ENCODE measurements at regions not wholly inside any gene's neighbourhood (a gene's known extent, or its start where the extent isn't known, plus 50 kb on each side); places are given as distances from the start of the nearest gene placed in this dataset.

DNA sequence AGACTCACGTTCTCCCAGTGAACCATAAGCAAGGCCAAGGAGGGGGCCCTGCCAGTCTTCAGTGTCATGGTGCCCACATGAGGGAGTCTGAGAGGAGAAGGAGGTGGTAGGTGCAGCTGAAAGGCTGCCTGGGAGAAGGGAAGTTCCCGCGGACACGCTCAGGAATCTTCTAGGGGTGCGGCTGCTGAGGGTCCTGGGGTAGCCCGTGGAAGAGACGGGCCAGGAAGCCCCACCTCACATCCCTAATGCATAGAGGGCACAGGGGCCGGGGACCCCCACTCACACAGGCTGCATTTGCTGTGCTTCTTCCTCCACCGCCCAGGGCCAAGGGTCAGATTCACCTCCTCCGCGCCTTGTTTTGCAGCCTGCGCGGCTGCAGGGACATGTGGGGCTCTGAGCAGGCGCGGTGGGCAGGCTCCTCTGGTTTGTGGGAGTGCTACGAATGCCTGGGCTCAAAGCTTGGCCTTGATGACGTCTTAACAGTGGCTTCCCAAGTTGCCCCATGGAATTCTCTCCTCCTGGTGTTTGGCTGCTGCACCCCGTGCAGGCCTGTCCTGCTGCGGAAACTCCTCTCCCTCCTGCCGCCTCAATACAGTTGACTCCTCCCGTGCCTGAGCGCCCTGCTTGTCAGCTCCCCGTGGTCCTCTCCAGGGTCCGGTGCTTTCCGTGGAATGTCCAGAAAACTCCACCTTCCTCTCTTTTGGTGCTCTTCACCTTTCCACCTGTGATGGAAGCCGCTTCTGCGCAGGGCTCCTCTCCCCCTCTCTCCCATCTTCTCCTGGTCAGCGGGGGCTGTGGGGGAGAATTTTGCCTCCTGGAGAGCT lies 95.7 kb downstream of the VAPA start:
- DNase-seq = no peak
- in situ Hi-C loops (cut with MboI; ENCODE audit: low pct_unique_long_range_greater_than_20kb, low sequenced_read_pairs) = no loop called here

DNA sequence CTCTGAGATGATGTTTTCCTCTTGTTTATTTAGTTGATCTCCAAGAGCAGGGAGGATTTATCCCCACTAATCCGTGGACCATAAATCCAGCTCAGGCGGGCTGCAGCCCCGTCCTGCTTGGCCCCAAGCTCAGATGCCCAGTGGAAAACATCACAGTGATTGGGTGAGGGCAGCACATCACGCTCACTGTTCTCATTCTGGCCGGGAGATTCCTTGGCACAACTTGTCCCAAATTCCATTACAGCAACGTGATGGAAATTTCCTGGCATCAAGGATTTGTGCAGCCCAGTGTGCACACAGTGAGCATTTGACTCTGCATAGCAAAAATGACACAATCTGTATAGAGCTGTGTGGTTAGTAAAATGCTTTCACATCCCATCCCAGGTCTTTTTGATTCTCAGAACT lies 96.8 kb downstream of the VAPA start:
- DNase-seq = no peak
- in situ Hi-C loops (cut with MboI; ENCODE audit: low pct_unique_long_range_greater_than_20kb, low sequenced_read_pairs) = no loop called here

- no peak for DNase-seq
- in situ Hi-C loops (cut with MboI; ENCODE audit: low pct_unique_long_range_greater_than_20kb, low sequenced_read_pairs) = no loop called here
These were observed 97.2 kb downstream of the VAPA start for GRCh38 chr18:10011061-10011460.

DNA sequence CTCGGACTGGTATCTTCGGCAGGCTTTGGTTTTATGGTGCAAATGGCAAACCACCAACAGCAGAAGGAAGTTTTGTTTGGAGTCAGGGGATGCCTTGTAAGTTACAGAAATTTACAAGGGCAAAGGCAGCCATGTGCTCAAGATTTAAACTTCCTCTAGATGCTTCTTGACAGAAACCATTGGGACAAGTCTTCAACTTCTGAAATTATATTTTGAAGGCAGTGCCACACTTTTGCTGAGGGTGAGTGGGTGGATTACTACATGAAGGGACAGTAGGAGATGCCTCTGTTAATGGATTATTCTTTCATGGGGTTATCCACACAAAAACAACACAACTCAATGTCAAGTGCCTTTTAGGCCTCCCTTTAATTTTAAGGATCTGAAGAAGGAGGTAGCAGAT lies 97.9 kb downstream of the VAPA start:
- no peak for DNase-seq
- in situ Hi-C loops (cut with MboI; ENCODE audit: low pct_unique_long_range_greater_than_20kb, low sequenced_read_pairs) = no loop called here

DNA sequence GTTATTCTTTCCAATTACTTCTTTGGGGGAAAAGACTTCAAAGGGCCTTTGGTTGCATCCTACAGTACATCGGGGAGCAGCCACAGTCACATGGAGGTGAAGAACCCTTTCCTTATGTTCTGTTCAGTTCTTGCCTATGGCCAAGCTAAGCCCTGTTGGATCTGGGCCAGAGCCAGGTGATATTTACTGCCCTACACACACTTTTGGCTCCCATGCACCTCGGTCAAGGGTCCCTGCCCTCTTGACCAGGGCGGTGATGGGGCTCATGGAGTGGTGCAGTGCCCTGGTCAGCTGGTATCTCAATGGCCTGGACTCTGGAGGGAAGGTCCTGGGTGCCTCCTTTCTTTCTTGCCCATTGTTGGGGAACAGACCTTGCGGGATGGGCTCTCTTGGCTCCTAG lies 98.7 kb downstream of the VAPA start:
- DNase-seq = no peak
- in situ Hi-C loops (cut with MboI; ENCODE audit: low pct_unique_long_range_greater_than_20kb, low sequenced_read_pairs) = no loop called here

GRCh38 chr18:10013621-10014543 lies 100.1 kb downstream of the VAPA start:
- no peak for DNase-seq
- in situ Hi-C loops (cut with MboI; ENCODE audit: low pct_unique_long_range_greater_than_20kb, low sequenced_read_pairs) = no loop called here

DNA sequence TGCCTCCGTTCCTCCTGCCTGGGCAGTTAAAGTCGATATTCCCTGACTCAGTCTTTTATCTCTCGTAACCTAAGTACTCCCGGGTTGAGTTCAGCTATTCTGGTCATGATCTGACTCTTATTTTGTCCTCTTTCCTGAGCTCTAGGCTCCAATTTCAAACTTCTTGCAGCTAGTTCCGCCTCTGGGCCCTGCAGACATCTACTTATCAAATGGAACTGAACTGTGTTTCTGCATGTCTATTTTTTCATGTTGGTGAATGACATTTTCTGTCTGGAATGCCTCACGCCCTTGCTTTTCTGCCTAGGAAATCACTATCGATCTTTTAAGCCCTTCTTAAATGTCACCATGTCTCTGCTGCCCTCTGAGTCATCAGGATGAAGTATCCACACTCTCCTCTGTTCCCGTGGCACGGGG lies 101.5 kb downstream of the VAPA start:
- no peak for DNase-seq
- in situ Hi-C loops (cut with MboI; ENCODE audit: low pct_unique_long_range_greater_than_20kb, low sequenced_read_pairs) = no loop called here

GRCh38 chr18:10015941-10016819 lies 102.4 kb downstream of the VAPA start:
- in situ Hi-C loops (cut with MboI; ENCODE audit: low pct_unique_long_range_greater_than_20kb, low sequenced_read_pairs) = no loop called here
- no peak for DNase-seq

GRCh38 chr18:10017043-10017442 lies 103.2 kb downstream of the VAPA start:
- DNase-seq = no peak
- in situ Hi-C loops (cut with MboI; ENCODE audit: low pct_unique_long_range_greater_than_20kb, low sequenced_read_pairs) = no loop called here

- DNase-seq = no peak
- in situ Hi-C loops (cut with MboI; ENCODE audit: low pct_unique_long_range_greater_than_20kb, low sequenced_read_pairs) = no loop called here
These were observed 104.5 kb downstream of the VAPA start for GRCh38 chr18:10018289-10018688.

- no peak for DNase-seq
These were observed 106.4 kb downstream of the VAPA start for GRCh38 chr18:10020171-10020570.

GRCh38 chr18:10022365-10022764 lies 108.5 kb downstream of the VAPA start:
- in situ Hi-C loops (cut with MboI; ENCODE audit: low pct_unique_long_range_greater_than_20kb, low sequenced_read_pairs) = no loop called here
- no peak for DNase-seq

More at GRCh38 chr18:10020171-10020570, 106.4 kb downstream of the VAPA start:
- in situ Hi-C loops (cut with MboI; ENCODE audit: low pct_unique_long_range_greater_than_20kb, low sequenced_read_pairs) = no loop called here

- DNase-seq = no peak
These were observed 110.2 kb downstream of the VAPA start for GRCh38 chr18:10023853-10024570.

GRCh38 chr18:10025711-10026670 lies 112.2 kb downstream of the VAPA start:
- in situ Hi-C loops (cut with MboI; ENCODE audit: low pct_unique_long_range_greater_than_20kb, low sequenced_read_pairs) = no loop called here

More at GRCh38 chr18:10023853-10024570, 110.2 kb downstream of the VAPA start:
- in situ Hi-C loops (cut with MboI; ENCODE audit: low pct_unique_long_range_greater_than_20kb, low sequenced_read_pairs) = no loop called here

DNA sequence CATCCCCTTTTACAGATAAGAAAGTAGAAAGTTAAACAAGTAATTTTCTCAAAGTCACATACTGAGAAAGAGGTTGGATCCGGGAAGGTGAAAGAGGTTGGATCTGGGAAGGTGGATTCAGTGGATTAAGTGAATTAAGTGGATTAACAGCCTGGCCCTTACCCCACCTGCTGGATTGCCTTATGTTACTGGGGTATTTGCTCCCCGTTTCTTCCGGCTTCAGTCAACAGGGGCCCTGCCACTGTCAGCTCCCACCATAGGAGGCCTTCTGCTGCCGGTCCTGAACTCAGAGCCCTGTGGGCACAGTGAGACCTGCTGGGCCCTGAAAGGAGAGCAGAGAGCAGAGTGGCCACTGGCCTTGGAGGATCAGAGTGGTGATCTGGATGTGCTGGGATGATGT lies 113.2 kb downstream of the VAPA start:
- DNase-seq = no peak
- in situ Hi-C loops (cut with MboI; ENCODE audit: low pct_unique_long_range_greater_than_20kb, low sequenced_read_pairs) = no loop called here

More at GRCh38 chr18:10025711-10026670, 112.2 kb downstream of the VAPA start:
- no peak for DNase-seq

- in situ Hi-C loops (cut with MboI; ENCODE audit: low pct_unique_long_range_greater_than_20kb, low sequenced_read_pairs) = no loop called here
- no peak for DNase-seq
These were observed 113.6 kb downstream of the VAPA start for GRCh38 chr18:10027461-10027860.

- in situ Hi-C loops (cut with MboI; ENCODE audit: low pct_unique_long_range_greater_than_20kb, low sequenced_read_pairs) = no loop called here
- no peak for DNase-seq
These were observed 115.9 kb downstream of the VAPA start for GRCh38 chr18:10029711-10030110.

Data from KBM-7 (cell line).